ENCODE measurements at regions not wholly inside any gene's neighbourhood (a gene's known extent, or its start where the extent isn't known, plus 50 kb on each side); places are given as distances from the start of the nearest gene placed in this dataset.

DNA sequence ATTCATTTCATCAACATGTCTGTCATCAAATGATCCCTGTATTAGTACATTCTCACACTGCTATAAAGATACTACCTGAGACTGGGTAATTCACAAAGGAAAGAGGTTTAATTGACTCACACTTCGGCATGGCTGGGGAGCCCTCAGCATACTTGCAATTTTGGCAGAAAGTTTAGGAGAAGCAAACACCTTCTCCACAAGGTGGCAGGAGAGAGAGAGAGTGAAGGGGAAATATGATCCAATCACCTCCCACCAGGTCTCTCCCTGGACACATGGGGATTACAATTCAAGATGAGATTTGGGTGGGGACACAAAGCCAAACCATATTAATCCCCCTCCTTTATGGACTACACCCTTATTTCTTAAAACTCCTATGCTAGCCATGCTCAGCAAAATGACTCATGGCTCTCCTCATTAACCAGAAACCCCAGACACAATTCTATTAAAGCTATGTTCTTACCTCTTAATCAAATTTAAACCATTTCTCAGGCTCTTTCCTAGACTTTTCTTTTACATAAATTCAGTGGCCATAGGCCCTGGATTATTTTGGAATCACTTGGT lies 932.3 kb downstream of the FLRT2 start:
- peak; percentile 33 to 61 for DNase-seq

DNA sequence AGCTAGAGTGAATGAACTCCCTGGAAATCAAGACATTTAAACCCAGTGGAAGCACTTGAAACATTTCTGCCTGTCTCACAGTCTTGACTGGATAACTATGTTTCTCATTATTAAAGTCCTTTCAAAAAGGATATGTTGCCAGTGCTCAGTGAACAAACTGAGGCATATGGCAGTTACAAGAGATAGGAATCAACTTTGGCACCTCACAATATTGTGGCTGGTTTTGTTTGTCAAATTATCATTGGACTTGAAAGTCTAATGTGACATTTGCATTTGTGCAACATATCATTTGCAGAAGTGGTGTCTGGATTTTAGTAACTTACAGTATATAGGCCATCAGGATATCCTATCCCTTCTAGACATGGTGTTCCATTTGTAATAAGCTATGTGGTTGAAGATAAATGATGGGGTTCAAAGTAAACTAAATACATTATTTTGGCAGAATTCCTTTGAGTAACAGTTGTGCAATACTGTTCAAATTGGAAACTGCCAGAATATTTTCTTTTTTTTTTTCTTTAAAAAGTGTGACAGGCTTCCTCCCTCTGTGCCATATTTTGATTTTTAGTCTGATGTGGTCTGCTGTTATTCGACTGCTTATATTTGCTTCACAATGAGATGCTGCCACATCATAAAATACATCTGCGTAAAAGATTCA lies 927.7 kb downstream of the FLRT2 start:
- no peak for DNase-seq

DNA sequence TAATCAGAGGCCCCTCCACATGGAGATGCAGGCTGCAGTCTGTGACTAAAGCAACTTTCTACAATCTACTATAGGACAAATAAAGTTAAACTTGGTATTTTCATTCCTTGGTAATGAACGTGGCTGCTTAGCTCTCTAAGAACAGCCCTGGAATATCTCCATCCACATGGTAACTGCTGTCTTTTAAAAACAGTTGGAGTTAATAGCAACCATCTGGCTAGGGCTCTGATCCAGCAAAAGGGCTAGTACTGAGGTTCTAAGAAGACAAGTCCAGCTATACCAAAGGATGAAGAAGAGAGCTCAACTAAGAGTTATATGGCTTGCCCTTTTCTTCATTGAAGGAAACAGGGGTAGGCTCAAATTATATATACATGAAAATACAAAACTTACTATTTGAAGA lies 920.1 kb downstream of the FLRT2 start:
- DNase-seq: peak in 1 of 2 experiments; percentile 27

DNA sequence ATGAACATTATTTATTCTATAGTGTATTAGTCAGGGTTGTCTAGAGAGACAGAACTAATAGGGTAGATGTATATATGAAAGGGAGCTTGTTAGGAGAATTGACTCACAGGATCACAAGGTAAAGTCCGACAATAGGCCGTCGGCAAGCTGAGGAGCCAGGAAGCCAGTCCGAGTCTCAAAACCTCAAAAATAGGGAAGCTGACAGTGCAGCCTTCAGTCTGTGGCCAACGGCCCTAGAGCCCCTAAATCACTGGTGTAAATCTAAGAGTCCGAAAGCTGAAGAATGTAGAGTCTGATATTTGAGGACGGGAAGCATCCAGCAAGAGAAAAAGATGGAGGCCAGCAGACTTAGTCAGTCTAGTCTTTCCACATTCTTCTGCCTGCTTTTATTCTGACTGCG lies 912.2 kb downstream of the FLRT2 start:
- DNase-seq: no peak

DNA sequence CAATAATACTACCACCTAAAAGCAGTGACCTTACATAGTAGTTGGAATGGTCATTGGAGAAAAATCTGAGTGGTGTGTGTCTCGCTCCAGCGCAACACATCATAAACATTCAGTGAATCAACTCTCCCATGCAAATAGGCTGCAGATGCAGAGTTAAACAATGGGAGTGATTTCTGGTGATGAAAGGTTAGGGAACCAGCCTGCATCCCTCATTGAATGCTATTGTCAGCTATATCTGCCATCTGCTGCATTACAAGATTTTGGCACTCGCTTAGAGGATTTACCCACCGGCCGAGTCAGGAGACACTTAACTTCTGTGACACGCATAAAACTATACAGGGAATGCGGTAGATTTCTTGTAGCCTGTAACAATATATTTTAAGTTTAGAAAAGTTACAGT lies 900.9 kb downstream of the FLRT2 start:
- peak; percentile 91 to 97 for DNase-seq

DNA sequence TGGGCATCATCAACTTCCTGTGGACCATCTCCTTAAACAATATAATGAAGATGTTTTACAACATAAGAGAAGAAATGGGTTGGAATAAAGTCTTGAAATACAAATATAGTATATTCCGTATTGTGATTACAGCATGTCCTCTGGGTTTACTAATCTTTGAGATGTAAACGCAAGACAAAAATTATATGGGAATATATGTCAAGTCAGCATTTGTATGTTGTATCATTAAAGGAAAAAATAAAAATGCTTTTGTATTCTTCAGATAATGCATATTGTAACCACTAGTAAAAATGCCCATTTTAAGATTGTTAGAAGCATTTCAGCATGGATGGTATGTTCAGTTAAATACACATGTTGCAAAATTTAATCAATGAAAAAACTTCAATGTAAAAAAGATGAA lies 893.3 kb downstream of the FLRT2 start:
- DNase-seq: no peak

DNA sequence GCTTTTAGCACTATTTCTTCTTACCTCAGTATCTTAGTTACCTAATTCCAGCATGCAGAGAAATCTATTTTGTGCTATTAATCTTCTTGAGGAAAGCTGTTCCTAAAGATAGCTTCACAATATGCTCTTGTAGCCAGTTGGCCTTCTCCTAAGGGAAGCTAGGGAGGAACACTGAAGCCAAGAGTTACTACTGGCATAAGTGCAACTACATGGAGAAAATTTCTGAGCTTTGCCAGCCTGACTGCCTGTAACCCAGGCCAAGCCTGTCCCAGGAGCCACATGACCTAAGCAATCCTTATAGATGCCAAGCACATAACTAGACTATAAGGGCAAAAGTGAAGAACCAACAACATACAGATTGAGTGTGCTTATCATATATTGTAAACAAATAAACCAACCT lies 890.2 kb downstream of the FLRT2 start:
- no peak for DNase-seq

DNA sequence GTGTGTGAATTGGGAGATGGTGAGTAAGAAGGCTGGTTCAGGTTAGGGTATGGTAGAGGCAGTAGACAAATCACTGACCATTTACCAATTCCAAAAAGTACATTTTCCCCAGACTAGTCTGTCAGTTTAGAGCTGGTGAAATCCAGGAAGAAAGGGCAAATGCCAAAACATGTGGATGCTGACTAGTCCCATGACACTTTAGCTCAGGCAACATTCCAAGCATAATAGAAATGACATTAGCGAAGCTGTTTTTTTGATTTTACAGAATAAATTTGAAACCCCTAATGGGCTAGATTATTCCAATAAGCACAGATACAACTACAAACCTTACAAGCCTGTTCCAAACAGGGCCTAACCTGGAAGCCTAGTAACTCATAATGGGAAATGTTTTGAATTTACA lies 884.2 kb downstream of the FLRT2 start:
- no peak for DNase-seq

DNA sequence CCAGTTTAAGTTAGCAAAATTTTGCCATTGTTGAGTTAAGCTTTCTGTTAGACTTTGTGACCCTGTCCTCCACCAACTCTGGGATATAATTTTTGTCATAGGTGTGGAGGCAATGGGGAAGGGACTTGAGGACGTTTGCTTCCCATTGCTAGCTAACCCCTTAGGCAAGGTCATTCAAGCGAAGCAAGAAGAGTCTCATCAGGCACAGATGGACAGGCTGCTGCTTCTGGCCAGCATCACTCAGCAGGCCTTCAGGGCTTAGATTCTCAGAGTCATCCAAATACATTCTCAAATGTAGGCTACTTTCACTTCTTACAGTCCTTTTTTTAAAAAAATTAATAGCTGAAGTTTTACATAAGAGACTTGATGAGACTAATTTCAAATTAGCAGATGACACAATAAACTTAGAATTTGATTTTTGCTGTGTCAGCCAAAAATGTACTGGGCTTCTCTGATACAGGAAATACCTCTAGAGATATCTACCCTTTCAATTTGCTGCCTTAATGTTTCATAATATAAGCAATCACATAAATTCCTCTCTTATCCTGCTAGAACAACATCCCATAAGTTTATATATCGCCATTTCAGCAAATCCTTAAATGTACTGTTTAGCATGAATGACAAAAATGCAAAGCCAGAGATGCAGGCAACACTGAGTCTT lies 875.2 kb downstream of the FLRT2 start:
- no peak for DNase-seq

DNA sequence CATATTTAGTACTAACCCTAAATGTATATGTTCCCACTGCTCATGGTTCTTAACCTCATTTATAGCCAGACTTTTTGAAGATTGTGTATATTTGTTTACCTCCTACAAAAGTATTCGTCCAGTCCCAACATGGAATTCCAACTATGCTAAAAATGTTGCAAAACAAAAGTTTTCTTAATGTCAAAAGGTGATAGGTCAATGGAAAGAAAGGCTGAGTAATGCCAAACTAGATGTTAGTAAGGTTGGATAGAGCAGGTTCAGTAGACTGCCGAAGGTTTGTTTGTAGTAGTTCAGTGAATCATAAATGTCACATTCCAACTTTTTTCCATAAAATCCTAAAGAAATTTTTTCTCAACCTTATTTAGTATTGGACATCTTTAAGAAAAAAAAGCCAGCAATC lies 874.5 kb downstream of the FLRT2 start:
- DNase-seq: no peak

DNA sequence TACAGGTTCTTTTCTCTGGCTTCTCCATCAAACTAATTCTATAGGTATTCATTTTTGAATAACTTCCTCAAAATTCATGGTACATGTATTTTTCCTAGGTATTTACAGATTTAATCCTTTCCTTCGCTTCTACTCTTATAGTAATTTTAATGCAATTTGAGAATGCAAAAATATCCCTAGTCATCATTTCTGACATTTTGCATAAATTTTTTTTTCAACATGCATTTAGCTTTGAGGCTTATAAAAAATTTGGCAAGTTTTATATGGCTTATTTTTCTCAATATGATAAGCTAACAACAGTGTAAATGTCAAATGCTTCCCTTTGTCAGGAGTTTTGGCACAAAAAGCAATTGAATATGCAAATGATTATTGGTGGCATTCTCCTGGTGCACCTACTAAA lies 872.6 kb downstream of the FLRT2 start:
- DNase-seq: no peak

DNA sequence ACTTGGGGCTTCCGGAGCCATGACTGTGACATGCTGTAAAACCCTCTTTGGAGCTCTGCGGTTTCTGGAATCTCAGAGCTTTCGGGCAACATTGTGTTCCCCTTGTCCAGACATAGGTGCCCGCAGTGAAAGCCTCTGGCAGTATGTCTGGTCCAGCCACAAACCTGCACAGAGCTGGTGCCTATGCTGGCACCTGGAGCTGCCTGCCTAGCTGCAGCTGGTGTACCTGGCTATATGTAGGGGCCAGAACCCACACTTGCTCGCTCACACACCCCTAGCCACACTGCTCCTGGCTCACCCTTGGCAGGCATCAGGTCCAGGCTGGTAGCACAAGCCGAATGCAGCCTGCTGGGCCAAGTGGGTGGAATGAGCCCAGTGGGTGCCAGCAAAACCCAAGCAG lies 861.1 kb downstream of the FLRT2 start:
- DNase-seq: no peak

DNA sequence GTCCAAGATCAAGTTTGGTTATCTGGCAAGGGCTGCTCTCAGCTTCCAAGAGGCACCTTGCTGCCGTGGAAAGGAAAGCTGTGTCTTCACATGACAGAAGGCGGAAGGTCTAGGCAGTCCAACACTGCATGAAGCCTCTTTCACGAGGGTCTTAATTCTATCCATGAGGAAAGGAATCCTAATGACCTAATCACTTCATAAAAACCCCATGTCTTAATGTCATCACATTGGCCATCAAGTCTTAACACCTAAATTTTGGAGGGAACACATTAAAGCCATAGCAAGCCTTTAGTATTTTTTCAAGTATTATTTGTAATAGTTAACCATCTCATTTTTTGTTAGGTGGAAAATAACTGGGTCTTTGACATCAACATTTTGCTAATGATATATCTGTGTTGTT lies 858.3 kb downstream of the FLRT2 start:
- DNase-seq: no peak

DNA sequence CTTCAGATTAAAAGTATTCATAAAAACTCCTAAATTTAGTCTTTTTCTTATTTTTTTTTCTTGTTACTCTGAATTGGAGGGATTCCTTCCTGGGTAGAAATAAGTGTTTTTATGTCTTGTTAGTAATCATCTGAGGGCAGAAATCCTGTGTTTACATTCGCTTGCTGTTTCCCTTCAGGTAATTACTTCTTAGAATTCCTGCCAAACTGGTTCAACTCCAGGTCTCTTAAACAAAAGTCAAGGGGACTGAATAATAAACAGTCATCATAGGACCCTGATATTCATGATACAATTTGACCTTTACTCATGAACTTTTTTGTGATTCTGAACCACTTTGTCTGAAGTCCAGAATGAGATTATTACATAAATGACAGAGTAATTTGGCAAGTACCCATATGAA lies 843.9 kb downstream of the FLRT2 start:
- no peak for DNase-seq

DNA sequence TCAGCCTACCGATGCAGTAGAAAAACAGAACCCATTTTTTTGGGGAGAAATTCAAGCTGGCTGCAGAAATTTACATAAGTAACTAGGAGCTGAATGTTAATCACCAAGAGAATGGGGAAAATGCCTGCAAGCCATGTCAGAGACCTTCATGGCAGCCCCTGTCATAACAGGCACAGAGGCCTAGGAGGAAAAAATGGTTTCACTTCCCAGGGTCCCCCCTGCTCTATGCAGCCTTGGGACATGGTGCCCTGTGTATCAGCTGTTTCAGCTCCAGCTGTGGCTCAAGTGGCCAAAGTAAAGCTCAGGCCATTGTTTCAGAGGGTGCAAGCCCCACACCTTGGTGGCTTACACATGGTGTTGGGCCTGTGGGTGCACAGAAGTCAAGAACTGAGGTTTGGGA lies 842.5 kb downstream of the FLRT2 start:
- DNase-seq: no peak

DNA sequence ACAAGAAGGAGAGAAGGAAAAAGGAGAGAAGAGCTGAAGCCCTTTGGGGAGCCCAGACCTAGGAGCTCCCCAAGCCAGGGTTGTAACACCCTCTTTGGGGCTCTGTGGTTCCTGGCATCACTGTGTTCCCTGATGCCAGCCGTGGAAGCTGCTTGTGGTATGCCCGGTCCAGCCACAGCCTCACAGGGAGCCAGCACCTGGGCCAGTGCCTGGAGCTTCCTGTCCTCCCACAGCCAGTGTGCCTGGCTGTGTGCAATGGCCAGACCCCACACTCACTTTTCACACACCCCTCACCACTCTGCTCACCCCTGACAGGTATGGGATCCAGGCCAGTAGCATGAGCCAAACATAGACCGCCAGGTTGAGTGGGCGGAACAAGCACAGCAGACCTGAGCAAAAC lies 834.7 kb downstream of the FLRT2 start:
- no peak for DNase-seq

DNA sequence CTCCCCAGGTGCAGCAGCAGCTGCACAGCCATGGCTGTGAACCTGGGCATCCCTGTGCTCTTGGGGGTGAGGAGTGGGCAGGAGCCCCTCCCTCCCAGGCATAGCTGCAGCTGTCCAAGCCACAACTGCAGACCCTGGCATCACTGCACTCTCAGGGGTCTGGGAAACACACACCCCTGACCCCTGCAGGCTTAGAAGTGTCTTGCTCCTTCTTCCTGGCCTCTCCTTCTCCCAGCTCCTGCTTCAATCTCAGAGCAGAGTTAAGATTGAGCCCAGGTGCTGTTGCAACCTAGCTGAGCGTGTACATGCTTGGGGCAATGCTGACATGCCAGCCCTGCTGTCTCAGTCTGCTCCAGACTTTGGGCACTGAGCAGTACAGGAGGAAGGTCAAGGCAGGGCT lies 833.6 kb downstream of the FLRT2 start:
- no peak for DNase-seq

DNA sequence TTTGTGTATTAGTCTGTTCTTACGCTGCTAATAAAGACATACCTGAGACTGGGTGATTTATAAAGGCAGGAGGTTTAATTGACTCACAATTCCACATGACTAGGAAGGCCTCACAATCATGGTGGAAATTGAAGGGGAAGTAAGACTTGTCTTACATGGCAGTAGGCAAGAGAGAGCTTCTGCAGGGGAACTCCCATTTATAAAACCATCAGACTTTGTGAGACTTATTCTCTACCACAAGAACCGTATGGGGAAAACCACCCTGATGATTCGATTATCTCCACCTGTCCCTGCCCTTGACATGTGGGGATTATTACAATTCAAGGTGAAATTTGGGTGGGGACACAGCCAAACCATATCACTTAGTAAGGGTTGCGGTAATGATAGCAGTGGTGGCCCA lies 833.1 kb downstream of the FLRT2 start:
- no peak for DNase-seq

DNA sequence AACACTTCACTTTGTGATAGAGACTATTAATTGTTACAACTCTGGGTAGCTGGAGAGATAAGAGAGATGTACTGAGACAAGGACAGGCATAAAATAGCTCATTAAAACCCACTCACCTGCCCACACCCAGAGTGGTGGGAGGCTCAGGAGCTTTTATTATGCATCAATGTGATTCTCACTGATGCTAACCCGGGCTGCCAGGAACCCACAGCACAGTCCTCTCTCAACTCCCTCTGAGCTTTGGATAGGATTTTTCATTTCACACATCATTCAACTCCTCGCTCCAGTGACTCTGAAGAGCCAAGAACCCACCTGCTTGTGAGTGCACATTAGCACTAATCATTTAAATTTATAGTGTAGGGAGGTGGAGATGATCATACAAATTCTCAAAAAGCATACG lies 827.9 kb downstream of the FLRT2 start:
- peak; percentile 28 to 62 for DNase-seq

DNA sequence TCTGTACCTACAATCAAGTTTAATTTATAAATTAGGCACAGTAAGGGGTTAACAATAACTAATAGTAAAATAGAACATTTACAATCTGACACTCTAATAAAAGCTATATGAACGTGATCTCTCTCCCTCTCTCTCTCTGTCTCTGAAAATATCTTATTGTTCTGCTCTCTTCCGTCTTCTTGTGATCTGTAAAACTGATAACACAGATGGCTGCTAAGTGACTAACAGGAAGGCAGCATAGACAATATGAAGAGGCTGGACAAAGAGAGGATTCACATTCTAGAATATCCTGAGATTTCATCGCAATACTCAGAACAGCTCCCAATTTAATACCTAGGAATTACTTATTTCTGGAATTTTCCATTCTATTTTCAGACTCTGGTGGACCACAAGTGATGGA lies 827.2 kb downstream of the FLRT2 start:
- DNase-seq: no peak

DNA sequence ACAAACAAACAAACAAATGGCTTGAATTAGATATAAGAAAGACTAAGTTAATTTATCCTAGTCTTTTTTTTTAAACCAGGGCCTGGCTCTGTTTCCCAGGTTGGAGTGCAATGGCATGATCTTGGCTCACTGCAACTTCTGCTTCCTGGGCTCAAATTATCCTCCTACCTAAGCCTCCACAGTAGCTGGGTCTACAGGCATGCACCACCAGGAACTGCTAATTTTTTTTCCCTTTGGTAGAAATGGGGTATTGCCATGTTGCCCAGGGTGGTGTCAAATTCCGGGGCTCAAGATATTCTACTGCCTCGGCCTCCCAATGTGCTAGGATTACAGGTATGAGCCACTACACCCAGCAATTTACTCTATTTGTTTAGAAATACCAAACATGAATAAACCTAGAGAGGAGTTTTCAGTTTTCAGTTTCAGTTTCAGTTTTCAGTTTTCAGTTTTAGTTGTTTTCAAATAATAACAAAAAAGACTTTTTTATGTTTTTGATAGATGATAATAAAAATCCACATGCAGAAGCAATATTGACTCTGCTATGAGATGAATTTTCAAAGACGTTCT lies 817.0 kb downstream of the FLRT2 start:
- no peak for DNase-seq

DNA sequence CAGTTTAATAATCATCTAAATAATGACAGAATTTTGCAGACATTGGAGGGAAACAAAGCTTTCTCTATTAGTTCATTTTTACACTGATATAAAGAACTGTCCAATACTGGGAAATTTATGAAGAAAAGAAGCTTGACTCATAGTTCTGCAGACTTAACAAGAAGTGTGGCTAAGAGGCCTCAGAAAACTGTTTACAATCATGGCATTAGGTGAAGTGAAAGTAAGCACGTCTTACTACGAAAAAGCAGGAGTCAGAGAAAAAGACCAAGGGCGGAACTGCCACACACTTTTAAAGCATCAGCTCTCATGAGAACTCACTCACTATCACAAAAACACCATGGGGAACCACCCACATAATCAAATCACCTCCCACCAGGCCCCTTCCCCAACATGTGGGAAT lies 804.4 kb downstream of the FLRT2 start:
- no peak for DNase-seq

DNA sequence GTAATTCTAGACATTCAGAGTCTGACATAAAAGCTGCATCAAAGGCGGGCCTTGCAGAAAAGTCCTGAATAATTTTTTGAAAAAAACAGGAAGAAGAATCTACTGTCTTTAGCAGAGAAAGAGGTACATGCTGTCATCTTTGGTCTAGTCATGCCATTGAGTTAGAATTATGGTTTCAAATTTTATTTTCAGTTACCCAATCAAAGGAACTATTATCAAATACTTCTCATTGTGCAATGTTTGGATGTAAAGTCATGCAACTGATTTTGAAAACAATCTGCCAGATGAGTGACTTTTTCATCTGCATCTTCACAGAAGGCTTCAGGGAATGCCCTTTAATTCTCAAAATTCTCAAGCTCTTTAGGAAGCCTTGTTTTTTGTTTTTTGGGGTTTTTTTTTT lies 803.5 kb downstream of the FLRT2 start:
- DNase-seq: no peak

DNA sequence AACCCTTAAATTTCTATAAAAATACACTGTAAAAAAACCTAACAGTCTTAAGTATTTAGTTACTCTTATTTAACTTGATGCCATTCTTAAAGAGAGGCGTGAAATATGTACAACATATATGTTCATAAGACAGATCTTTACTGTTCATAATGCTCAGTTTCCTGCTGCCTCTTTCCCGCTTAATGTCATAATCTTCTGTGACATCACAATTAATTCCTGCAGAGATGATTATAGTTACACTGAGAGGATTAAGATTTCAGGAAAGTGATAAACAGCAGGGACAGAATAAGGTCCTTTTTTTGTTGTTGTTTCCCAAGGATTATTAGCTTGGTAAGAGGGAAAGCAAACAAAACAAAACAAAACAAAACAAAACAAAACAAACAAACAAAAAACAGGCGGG lies 801.4 kb downstream of the FLRT2 start:
- DNase-seq: peak; percentile 32 to 65

DNA sequence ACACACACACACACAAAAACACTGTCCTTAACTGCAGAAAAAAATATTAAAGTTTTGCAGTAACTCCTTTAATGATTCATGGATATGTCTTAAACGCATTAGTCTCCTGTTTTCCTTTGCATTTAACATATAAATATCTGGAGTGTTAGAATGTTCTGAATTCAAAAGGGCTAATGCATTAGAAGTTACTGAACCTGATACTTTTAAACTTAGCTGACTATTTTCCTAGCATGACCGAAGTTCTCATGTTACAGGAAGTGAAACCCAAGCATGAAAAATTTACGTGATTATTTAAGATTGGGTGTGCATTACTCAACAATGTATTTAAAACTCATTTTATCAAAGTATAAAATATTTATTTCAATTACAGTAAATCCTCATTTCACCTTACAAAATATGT lies 791.2 kb downstream of the FLRT2 start:
- DNase-seq: no peak

Measured in NCI-H524 (cell line).